ENCODE measurements at regions not wholly inside any gene's neighbourhood (a gene's known extent, or its start where the extent isn't known, plus 50 kb on each side); places are given as distances from the start of the nearest gene placed in this dataset.

DNA sequence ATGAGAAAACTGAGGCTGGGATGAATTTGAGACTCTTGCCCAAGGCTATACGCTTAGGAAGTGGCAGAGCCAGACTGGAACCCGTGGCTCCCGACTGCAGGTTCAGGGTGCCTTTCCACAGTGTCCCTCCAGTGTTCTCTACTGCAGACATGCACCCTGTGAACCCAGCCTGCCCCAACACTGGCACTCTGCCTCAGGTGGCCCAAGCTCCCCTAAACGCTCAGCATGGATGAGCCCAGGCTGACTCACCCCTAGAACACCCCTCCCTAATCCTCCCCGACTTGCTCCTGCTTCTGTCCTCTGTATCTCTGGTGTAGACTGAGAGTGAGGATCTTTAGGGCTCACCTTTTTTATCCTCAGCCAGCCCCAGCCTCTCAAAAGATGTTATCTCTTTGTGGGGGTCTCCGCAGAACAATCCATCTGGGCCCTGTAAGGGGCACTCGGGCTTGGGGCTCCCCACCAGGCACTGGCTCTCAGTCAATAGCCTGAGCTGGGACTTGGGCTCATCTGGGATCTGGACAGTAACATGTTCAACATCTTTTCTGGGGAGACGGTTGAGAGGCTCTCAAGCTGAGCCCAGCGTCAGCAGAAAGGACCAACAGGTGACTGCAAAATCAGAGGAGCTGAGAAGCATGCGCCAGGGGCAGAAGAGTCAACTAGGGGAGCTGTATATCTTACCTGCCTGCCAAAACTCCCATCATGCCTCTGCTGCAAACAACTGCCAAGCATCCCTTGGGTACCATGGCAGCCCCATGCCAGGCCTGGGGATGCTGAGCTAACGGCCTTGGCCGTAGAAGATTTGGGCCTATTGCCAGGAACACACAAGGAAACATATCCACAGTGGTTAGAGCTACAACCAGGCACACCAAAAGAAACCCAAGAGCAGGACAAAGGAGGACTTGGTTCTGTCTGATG lies 176.2 kb downstream of the BUD13 start:
- no peak for DNase-seq (ENCODE audit: low spot score in 2 of 2, unreplicated experiment in 2 of 2)
- H3K27ac Mint-ChIP-seq: no peak overlapping the region
- peaks cover 78% of the 10 kb centered on the region for H3K27me3 Mint-ChIP-seq (ENCODE audit: low read depth)
- H3K4me3 Mint-ChIP-seq: no peak overlapping the region
- H3K9me3 Mint-ChIP-seq: no peaks in the 10 kb centered on the region
- no peak for TF ChIP-seq CTCF (IDR thresholded peaks at IDR 0.05; ENCODE audit: unreplicated experiment)
- H3K36me3 Mint-ChIP-seq: no peaks in the 10 kb centered on the region
- peaks cover 6% of the 10 kb centered on the region for H3K4me1 Mint-ChIP-seq

DNA sequence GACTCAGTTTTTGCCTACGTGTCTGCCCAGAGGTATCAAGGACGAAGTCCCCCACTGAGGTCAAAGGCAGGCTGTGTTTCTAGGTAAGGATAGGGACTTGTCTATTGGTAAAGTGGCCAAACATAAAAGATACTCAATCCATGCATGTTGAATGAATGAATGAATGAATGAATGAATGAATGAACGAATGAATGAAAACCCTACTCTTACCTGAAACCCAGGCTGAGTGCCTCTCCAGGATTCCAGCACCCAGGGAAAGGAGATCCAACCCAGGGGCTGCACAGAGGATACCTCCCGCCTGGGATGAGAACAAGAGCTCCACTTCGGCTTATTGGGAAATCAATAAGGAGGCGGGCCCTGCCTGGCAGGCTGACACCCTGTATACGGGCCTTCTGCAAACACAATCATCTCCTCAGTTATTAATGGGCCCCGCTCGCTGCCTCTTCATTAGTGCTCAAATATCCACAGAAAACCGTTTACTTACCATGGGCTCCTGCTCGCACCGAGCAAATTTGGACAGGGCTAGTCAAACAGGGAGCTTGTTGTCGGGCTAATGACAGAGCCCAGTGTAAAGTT lies 177.4 kb downstream of the BUD13 start:
- Mint-ChIP-seq H3K9me3 (no peaks in the 10 kb centered on the region), H3K36me3 (no peaks in the 10 kb centered on the region), H3K4me3 (no peak overlapping the region), H3K27me3 (ENCODE audit: low read depth) (peaks cover 86% of the 10 kb centered on the region), H3K4me1 (peaks cover 9% of the 10 kb centered on the region), H3K27ac (no peak overlapping the region)
- TF ChIP-seq CTCF (IDR thresholded peaks at IDR 0.05; ENCODE audit: unreplicated experiment): no peak
- no peak for DNase-seq (ENCODE audit: low spot score in 2 of 2, unreplicated experiment in 2 of 2)

DNA sequence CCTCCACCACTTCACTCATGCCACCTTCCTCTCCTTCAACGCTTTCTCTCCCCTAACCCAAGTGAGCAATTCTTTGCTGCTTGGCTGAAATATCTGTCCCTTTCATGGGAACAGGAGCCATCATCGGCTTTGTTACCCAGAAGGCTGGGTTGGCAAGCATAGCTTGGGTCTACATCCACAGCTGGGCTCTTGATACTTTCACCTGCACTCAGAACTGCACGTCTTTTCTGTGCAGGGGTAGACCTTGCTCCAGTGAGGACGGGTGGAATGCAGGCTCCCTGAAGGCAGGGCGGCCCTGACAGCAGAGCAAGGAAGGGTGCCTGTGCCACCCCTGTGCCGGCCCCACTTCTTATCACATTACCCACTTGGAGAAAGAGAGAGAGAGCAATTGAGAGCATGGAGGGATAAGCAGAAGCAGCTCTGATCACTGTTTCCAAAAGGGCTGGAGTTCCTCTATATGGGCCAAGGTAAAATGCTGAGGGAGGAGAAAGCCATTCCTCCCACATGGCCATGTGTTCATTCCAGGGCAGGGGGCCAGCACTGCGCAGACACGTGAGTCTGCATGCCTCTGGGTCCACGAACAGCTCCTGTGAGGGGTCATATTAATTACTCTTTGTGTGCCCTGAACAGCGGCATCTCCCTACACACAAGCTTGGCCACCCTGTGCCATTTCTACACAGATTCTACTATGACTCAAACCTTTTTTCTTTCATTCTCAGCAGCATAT lies 181.8 kb downstream of the BUD13 start:
- H3K27me3 Mint-ChIP-seq (ENCODE audit: low read depth): peaks cover 83% of the 10 kb centered on the region
- H3K4me3 Mint-ChIP-seq: no peak overlapping the region

GRCh38 chr11:116589402-116589801 lies 183.4 kb downstream of the BUD13 start:
- peaks cover 9% of the 10 kb centered on the region for H3K4me1 Mint-ChIP-seq
- H3K36me3 Mint-ChIP-seq: no peaks in the 10 kb centered on the region
- no peaks in the 10 kb centered on the region for H3K9me3 Mint-ChIP-seq
- H3K4me3 Mint-ChIP-seq: no peak overlapping the region
- no peak overlapping the region for H3K27ac Mint-ChIP-seq
- peaks cover 86% of the 10 kb centered on the region for H3K27me3 Mint-ChIP-seq (ENCODE audit: low read depth)
- TF ChIP-seq CTCF (IDR thresholded peaks at IDR 0.05; ENCODE audit: unreplicated experiment): no peak
- no peak for DNase-seq (ENCODE audit: low spot score in 2 of 2, unreplicated experiment in 2 of 2)

More for the DNA sequence above, 181.8 kb downstream of the BUD13 start:
- no peak for DNase-seq (ENCODE audit: low spot score in 2 of 2, unreplicated experiment in 2 of 2)
- Mint-ChIP-seq H3K36me3 (no peaks in the 10 kb centered on the region), H3K27ac (no peak overlapping the region), H3K9me3 (no peaks in the 10 kb centered on the region), H3K4me1 (peaks cover 9% of the 10 kb centered on the region)
- TF ChIP-seq CTCF (IDR thresholded peaks at IDR 0.05; ENCODE audit: unreplicated experiment): no peak

DNA sequence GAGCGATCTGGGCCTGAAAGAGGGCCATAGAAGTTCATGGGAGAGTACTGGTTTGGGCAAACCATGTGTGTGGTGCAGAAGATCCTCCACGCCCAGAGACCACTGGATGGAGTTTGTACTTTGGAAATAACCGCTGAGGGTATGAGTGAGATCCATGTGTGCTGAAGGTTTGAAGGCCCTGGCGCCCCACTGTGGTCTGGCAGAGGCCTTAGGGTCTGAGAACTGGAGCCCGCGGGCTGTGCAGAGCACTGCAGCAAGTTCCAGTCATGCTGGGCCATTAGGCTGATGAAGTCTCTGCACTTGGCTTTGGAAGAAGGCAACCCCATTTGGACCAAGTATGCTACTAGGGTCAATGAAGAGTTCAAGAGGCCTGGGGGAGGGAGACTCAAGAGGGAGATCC lies 186.4 kb downstream of the BUD13 start:
- Mint-ChIP-seq H3K4me3 (no peak overlapping the region), H3K4me1 (peaks cover 2% of the 10 kb centered on the region), H3K9me3 (no peaks in the 10 kb centered on the region), H3K27ac (no peak overlapping the region), H3K27me3 (ENCODE audit: low read depth) (peaks cover 93% of the 10 kb centered on the region), H3K36me3 (no peaks in the 10 kb centered on the region)
- TF ChIP-seq CTCF (IDR thresholded peaks at IDR 0.05; ENCODE audit: unreplicated experiment): no peak
- no peak for DNase-seq (ENCODE audit: low spot score in 2 of 2, unreplicated experiment in 2 of 2)

All from mesothelial cell of epicardium (in vitro differentiated cells).